Mucosa of descending colon (tissue), 3 donors: ENCODE measurements at regions not wholly inside any gene's neighbourhood (a gene's known extent, or its start where the extent isn't known, plus 50 kb on each side); places are given as distances from the start of the nearest gene placed in this dataset.

ENCODE experiments used
- ATAC-seq: fragments of 200-7000 bp; cut with Tn5 transposase; one replicate; pipeline ENCODE4 v1.9.1; 2020; ENCODE audit warnings: mild to moderate bottlenecking, moderate library complexity
- DNase-seq, 3 donors: peaks; one replicate each; pipeline ENCODE4 v3.0.0-alpha.2; 2020
- H3K36me3 ChIP-seq: fragments of 200-600 bp; one replicate; pipeline ENCODE4 v1.8.0; 2021; ENCODE audit warnings: low read depth, mild to moderate bottlenecking
- H3K4me1 ChIP-seq: fragments of 200-600 bp; one replicate; pipeline ENCODE4 v1.8.0; 2021; ENCODE audit warnings: low read depth, mild to moderate bottlenecking
- H3K4me3 ChIP-seq: fragments of 200-600 bp; one replicate; pipeline ENCODE4 v1.8.0; 2021; ENCODE audit warnings: mild to moderate bottlenecking
- H3K9me3 ChIP-seq: fragments of 200-600 bp; one replicate; pipeline ENCODE4 v1.8.0; 2021; ENCODE audit warnings: mild to moderate bottlenecking
- CTCF ChIP-seq: fragments of 200-600 bp; IDR thresholded peaks from one replicate; pipeline ENCODE4 v1.8.0; 2022; ENCODE audit warnings: antibody characterized with exemption, mild to moderate bottlenecking
- intact Hi-C, 2 donors: fragments of 100-400 bp; cut with DNase I in 1 of 2; cut with micrococcal nuclease in 1 of 2; formaldehyde crosslinking; loops; one replicate each; pipeline versions ENCODE4 v1.11.0 to v1.11.1; 2022; cut with DNase I, micrococcal nuclease
- donor health status: DM: no; HTN: no; CAD: no; lungs with moderate emphysema.
- donor health status: DM: no; HTN: no; CAD: no.
- donor health status: DM: no; HTN: yes; CAD: no.

GRCh38 chr5:175054243-175054642 is 329.9 kb downstream of the MSX2 start:
- Histone ChIP-seq H3K4me3 (no peak overlapping the region), H3K36me3 (no peaks in the 10 kb centered on the region), H3K9me3 (no peaks in the 10 kb centered on the region), H3K4me1 (no peaks in the 10 kb centered on the region)
- TF ChIP-seq CTCF, result no peak
- no peak for ATAC-seq
- no peak for DNase-seq
- intact Hi-C loops, result no loop called here

GRCh38 chr5:175052351-175052750 is 328.0 kb downstream of the MSX2 start:
- ATAC-seq (no peak), DNase-seq (no peak)
- intact Hi-C loops, result no loop called here
- no peaks in the 10 kb centered on the region for H3K9me3 ChIP-seq
- no peak overlapping the region for H3K4me3 ChIP-seq
- TF ChIP-seq CTCF, result no peak
- no peaks in the 10 kb centered on the region for H3K4me1 ChIP-seq
- no peaks in the 10 kb centered on the region for H3K36me3 ChIP-seq

GRCh38 chr5:175047048-175047447 is 322.7 kb downstream of the MSX2 start:
- Histone ChIP-seq H3K36me3 (no peaks in the 10 kb centered on the region), H3K9me3 (no peaks in the 10 kb centered on the region), H3K4me1 (no peaks in the 10 kb centered on the region), H3K4me3 (no peak overlapping the region)
- no peak for ATAC-seq
- intact Hi-C loops, result no loop called here
- no peak for DNase-seq
- no peak for TF ChIP-seq CTCF

- DNase-seq (no peak), ATAC-seq (no peak)
- H3K36me3 ChIP-seq, result no peaks in the 10 kb centered on the region
- no peak for TF ChIP-seq CTCF
- H3K4me3 ChIP-seq, result no peak overlapping the region
- no peaks in the 10 kb centered on the region for H3K4me1 ChIP-seq
- H3K9me3 ChIP-seq, result no peaks in the 10 kb centered on the region
- intact Hi-C loops, result no loop called here
These were observed 321.4 kb downstream of the MSX2 start for GRCh38 chr5:175045820-175046219.

GRCh38 chr5:175037820-175038219 is 313.4 kb downstream of the MSX2 start:
- H3K4me1 ChIP-seq, result no peaks in the 10 kb centered on the region
- DNase-seq (no peak), ATAC-seq (no peak)
- no peak for TF ChIP-seq CTCF
- no peaks in the 10 kb centered on the region for H3K9me3 ChIP-seq
- intact Hi-C loops, result no loop called here
- no peak overlapping the region for H3K4me3 ChIP-seq
- no peaks in the 10 kb centered on the region for H3K36me3 ChIP-seq

- Histone ChIP-seq H3K9me3 (no peaks in the 10 kb centered on the region), H3K4me3 (no peak overlapping the region), H3K4me1 (no peaks in the 10 kb centered on the region), H3K36me3 (no peaks in the 10 kb centered on the region)
- ATAC-seq (no peak), DNase-seq (no peak)
- TF ChIP-seq CTCF, result no peak
- intact Hi-C loops, result no loop called here
These were observed 311.6 kb downstream of the MSX2 start for GRCh38 chr5:175035882-175036533.
